ENCODE measurements at regions not wholly inside any gene's neighbourhood (a gene's known extent, or its start where the extent isn't known, plus 50 kb on each side); places are given as distances from the start of the nearest gene placed in this dataset.

DNA sequence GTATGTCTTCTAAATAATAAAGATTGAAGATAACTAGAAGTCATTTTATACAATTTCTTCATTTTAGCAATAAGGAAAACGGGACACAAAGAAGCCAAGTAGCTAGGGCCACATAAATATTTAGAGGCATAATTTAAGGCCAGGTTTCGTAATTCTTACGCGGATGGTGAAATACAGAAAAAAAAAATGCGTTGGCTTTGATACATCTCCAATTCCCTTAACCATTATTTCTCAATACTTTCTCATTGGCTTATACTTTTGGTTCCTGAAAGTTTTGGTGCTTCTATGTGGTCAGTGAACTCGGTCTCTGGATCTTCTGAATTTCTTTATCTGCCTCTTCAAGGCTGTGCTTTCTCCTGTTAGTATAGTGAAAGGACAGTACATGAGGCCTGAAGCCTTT lies 888.1 kb downstream of the KCNJ2 start:
- WGBS, 3 donors, result 81 to 86% (median 82%) methylated on average over 6 of the region's 6 CpGs
- TF ChIP-seq POLR2A (IDR thresholded peaks at IDR 0.05) (no peak), EP300 (IDR thresholded peaks at IDR 0.05) (no peak)
- TF ChIP-seq, protein P1, sequence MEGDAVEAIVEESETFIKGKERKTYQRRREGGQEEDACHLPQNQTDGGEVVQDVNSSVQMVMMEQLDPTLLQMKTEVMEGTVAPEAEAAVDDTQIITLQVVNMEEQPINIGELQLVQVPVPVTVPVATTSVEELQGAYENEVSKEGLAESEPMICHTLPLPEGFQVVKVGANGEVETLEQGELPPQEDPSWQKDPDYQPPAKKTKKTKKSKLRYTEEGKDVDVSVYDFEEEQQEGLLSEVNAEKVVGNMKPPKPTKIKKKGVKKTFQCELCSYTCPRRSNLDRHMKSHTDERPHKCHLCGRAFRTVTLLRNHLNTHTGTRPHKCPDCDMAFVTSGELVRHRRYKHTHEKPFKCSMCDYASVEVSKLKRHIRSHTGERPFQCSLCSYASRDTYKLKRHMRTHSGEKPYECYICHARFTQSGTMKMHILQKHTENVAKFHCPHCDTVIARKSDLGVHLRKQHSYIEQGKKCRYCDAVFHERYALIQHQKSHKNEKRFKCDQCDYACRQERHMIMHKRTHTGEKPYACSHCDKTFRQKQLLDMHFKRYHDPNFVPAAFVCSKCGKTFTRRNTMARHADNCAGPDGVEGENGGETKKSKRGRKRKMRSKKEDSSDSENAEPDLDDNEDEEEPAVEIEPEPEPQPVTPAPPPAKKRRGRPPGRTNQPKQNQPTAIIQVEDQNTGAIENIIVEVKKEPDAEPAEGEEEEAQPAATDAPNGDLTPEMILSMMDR (IDR thresholded peaks at IDR 0.05), result no peak
- Histone ChIP-seq H3K4me1 (ENCODE audit: insufficient read depth) (no peaks in the 10 kb centered on the region), H3K36me3 (no peaks in the 10 kb centered on the region), H3K27me3 (no peaks in the 10 kb centered on the region), H3K4me3 (no peak overlapping the region), H3K27ac (no peak overlapping the region), H3K9me3 (no peaks in the 10 kb centered on the region)
- DNase-seq, result no peak
- intact Hi-C loops (cut with DNase I), result no loop called here

GRCh38 chr17:71057938-71058337 lies 888.6 kb downstream of the KCNJ2 start:
- Histone ChIP-seq H3K27ac (no peak overlapping the region), H3K9me3 (no peaks in the 10 kb centered on the region), H3K27me3 (no peaks in the 10 kb centered on the region), H3K4me3 (no peak overlapping the region), H3K36me3 (no peaks in the 10 kb centered on the region), H3K4me1 (ENCODE audit: insufficient read depth) (no peaks in the 10 kb centered on the region)
- intact Hi-C loops (cut with DNase I), result no loop called here
- DNase-seq, result no peak
- WGBS, 3 donors, result 78 to 86% (median 79%) methylated on average over 5 of the region's 5 CpGs
- TF ChIP-seq EP300 (IDR thresholded peaks at IDR 0.05) (no peak), POLR2A (IDR thresholded peaks at IDR 0.05) (no peak)
- TF ChIP-seq, protein P1 (IDR thresholded peaks at IDR 0.05), result no peak

- 4 to 14% (median 5%) methylated on average over 2 of the region's 2 CpGs for WGBS, 3 donors
- H3K4me1 ChIP-seq (ENCODE audit: insufficient read depth), result no peaks in the 10 kb centered on the region
- no peak for TF ChIP-seq EP300 (IDR thresholded peaks at IDR 0.05)
- TF ChIP-seq POLR2A (IDR thresholded peaks at IDR 0.05), result no peak
- TF ChIP-seq, protein P1 (IDR thresholded peaks at IDR 0.05), result no peak
- H3K27ac ChIP-seq, result no peak overlapping the region
- intact Hi-C loops (cut with DNase I), result no loop called here
- H3K36me3 ChIP-seq, result no peaks in the 10 kb centered on the region
- no peak for DNase-seq
- H3K27me3 ChIP-seq, result no peaks in the 10 kb centered on the region
- no peaks in the 10 kb centered on the region for H3K9me3 ChIP-seq
- H3K4me3 ChIP-seq, result no peak overlapping the region
Measured at GRCh38 chr17:71063127-71063526, 893.8 kb downstream of the KCNJ2 start.

- TF ChIP-seq EP300 (IDR thresholded peaks at IDR 0.05), result no peak
- no peak for TF ChIP-seq POLR2A (IDR thresholded peaks at IDR 0.05)
- TF ChIP-seq, protein P1 (IDR thresholded peaks at IDR 0.05), result no peak
- WGBS, 3 donors, result 57 to 59% (median 59%) methylated on average over 3 of the region's 3 CpGs
- H3K9me3 ChIP-seq, result no peaks in the 10 kb centered on the region
- no peaks in the 10 kb centered on the region for H3K4me1 ChIP-seq (ENCODE audit: insufficient read depth)
- no peak for DNase-seq
- H3K27ac ChIP-seq, result no peak overlapping the region
- H3K4me3 ChIP-seq, result no peak overlapping the region
- intact Hi-C loops (cut with DNase I), result no loop called here
- H3K27me3 ChIP-seq, result no peaks in the 10 kb centered on the region
- no peaks in the 10 kb centered on the region for H3K36me3 ChIP-seq
Measured at GRCh38 chr17:71063559-71063958, 894.2 kb downstream of the KCNJ2 start.

Measured in ovary (tissue), 7 donors.